GM12878 (cell line): ENCODE measurements at regions not wholly inside any gene's neighbourhood (a gene's known extent, or its start where the extent isn't known, plus 50 kb on each side); places are given as distances from the start of the nearest gene placed in this dataset.

ENCODE experiments used
- ATAC-seq: fragments of 200-7000 bp; cut with Tn5 transposase; 3 replicates; pipeline ENCODE4 v1.9.1; 2020; ENCODE audit warnings: mild to moderate bottlenecking, moderate library complexity
- BruUV-seq: library from RNA; stranded (reverse); fragments of 400-500 nt; replicated peaks from 2 replicates; lab custom pipeline; 2021; lab: Mats Ljungman, UMichigan
- CTCF ChIA-PET: fragments of 300-600 bp; sonication (Branson Sonifier 250); formaldehyde crosslinking; extraction: SDS; loops from one replicate; lab custom pipeline; 2021; ENCODE audit warnings: inconsistent platforms; lab: Yijun Ruan, JAX
- POLR2A ChIA-PET: fragments of 350-600 bp; formaldehyde crosslinking; extraction: SDS; loops from one replicate; lab custom pipeline; 2021; ENCODE audit warnings: inconsistent platforms; lab: Charles Lee
- RAD21 ChIA-PET: fragments of 300-600 bp; sonication (Branson Sonifier 250); formaldehyde crosslinking; loops from one replicate; lab custom pipeline; 2023; ENCODE audit warnings: antibody characterized with exemption; ENCODE audit not compliant: unreplicated experiment; lab: Charles Lee
- SMC1A ChIA-PET: fragments of 300-600 bp; sonication (Branson Sonifier 250); formaldehyde crosslinking; loops from one replicate; lab custom pipeline; 2023; ENCODE audit not compliant: unreplicated experiment, uncharacterized antibody; lab: Charles Lee
- DNase-seq: peaks from one replicate; pipeline ENCODE4 v3.0.0-alpha.2; 2011; ENCODE audit warnings: low read depth, low spot score
- FAIRE-seq: peaks from 3 replicates; lab custom pipeline; 2011; peaks lifted over from hg19 to GRCh38; lab: Jason Lieb, UNC
- H2AFZ ChIP-seq: 2 replicates; pipeline ENCODE4 v1.6.0; 2011; ENCODE audit warnings: low read depth, low read length, control low read depth; ENCODE audit not compliant: control insufficient read depth
- H3K27ac ChIP-seq: 2 replicates; pipeline ENCODE4 v1.5.1; 2011; ENCODE audit warnings: control low read depth; ENCODE audit not compliant: control insufficient read depth, insufficient read depth
- H3K27me3 ChIP-seq, 2 experiments: replicated peaks in 1 of 2; 2 replicates each; pipeline versions ENCODE4 v1.6.0 to v1.6.1; 2011; ENCODE audit warnings: low read length in 1 of 2; ENCODE audit not compliant: control insufficient read depth in 2 of 2, insufficient read depth in 2 of 2
- H3K36me3 ChIP-seq, 2 experiments: 2 replicates each; pipeline ENCODE4 v1.5.1; 2011; ENCODE audit warnings: low read length in 1 of 2; ENCODE audit not compliant: control insufficient read depth in 2 of 2, insufficient read depth in 2 of 2
- H3K4me1 ChIP-seq: 2 replicates; pipeline ENCODE4 v1.6.1; 2011; ENCODE audit warnings: mild to moderate bottlenecking, low read length, moderate library complexity, mixed read lengths; ENCODE audit not compliant: control insufficient read depth, insufficient read depth
- H3K4me2 ChIP-seq: 2 replicates; pipeline ENCODE4 v1.6.0; 2011; ENCODE audit warnings: control low read depth; ENCODE audit not compliant: control insufficient read depth, insufficient read depth
- H3K4me3 ChIP-seq: fragments of 200-600 bp; sonication (generic); 2 replicates; pipeline ENCODE4 v1.5.1; 2016
- H3K79me2 ChIP-seq: 2 replicates; pipeline ENCODE4 v1.6.0; 2011; ENCODE audit warnings: low read length; ENCODE audit not compliant: control insufficient read depth, insufficient read depth
- H3K9ac ChIP-seq: 2 replicates; pipeline ENCODE4 v1.8.0; 2011; ENCODE audit warnings: low read length, control low read depth, mixed read lengths; ENCODE audit not compliant: control insufficient read depth, insufficient read depth
- H3K9me3 ChIP-seq: replicated peaks from 3 replicates; pipeline ENCODE4 v1.5.1; 2011; ENCODE audit warnings: mild to moderate bottlenecking, low read length; ENCODE audit not compliant: control insufficient read depth, insufficient read depth
- H4K20me1 ChIP-seq: 2 replicates; pipeline ENCODE4 v1.6.0; 2011; ENCODE audit not compliant: control insufficient read depth, insufficient read depth
- BCL11A ChIP-seq: IDR thresholded peaks from 2 replicates; pipeline ENCODE4 v1.6.1; 2011; ENCODE audit warnings: low read depth, low read length
- CBX3 ChIP-seq: fragments of 200-600 bp; sonication (generic); IDR thresholded peaks from 2 replicates; pipeline ENCODE4 v1.6.1; 2016; ENCODE audit warnings: low read depth, borderline replicate concordance
- CHD4 ChIP-seq: fragments of 200-600 bp; sonication (generic); IDR thresholded peaks from 2 replicates; pipeline ENCODE4 v1.6.1; 2016; ENCODE audit warnings: mild to moderate bottlenecking
- EED ChIP-seq: sonication (generic); IDR thresholded peaks from 2 replicates; pipeline ENCODE4 v1.6.1; 2016; ENCODE audit warnings: antibody characterized with exemption, low read depth
- ETV6 ChIP-seq, 2 experiments: fragments of 450-650 bp in 1 of 2; IDR thresholded peaks in 1 of 2; conservative IDR thresholded peaks in 1 of 2; 2 replicates each; pipeline ENCODE4 v1.6.1; 2014; ENCODE audit warnings: antibody characterized with exemption in 1 of 2, borderline replicate concordance in 1 of 2, low read depth in 1 of 2, mild to moderate bottlenecking in 1 of 2, moderate library complexity in 1 of 2
- IKZF1 ChIP-seq: fragments of 450-650 bp; conservative IDR thresholded peaks from 2 replicates; pipeline ENCODE4 v1.6.1; 2017; ENCODE audit warnings: antibody characterized with exemption, mild to moderate bottlenecking
- IRF5 ChIP-seq: fragments of 450-650 bp; IDR thresholded peaks from 2 replicates; pipeline ENCODE4 v1.6.1; 2017; ENCODE audit warnings: borderline replicate concordance
- MAX ChIP-seq: IDR thresholded peaks from 2 replicates; pipeline ENCODE4 v1.6.1; 2012; ENCODE audit warnings: low read depth, low read length, improper control_type of control experiment
- MLLT1 ChIP-seq: fragments of 450-650 bp; IDR thresholded peaks from 2 replicates; pipeline ENCODE4 v1.6.1; 2016; ENCODE audit warnings: mild to moderate bottlenecking
- NBN ChIP-seq: fragments of 450-650 bp; IDR thresholded peaks from 2 replicates; pipeline ENCODE4 v1.6.1; 2016
- PML ChIP-seq: IDR thresholded peaks from 2 replicates; pipeline ENCODE4 v1.6.1; 2012; ENCODE audit warnings: low read length, inconsistent platforms
- RBBP5 ChIP-seq: fragments of 200-600 bp; sonication (generic); conservative IDR thresholded peaks from 2 replicates; pipeline ENCODE4 v1.6.1; 2016
- ZBED1 ChIP-seq: IDR thresholded peaks from 2 replicates; pipeline ENCODE4 v1.6.1; 2016; ENCODE audit warnings: borderline replicate concordance
- in situ Hi-C: fragments of 300-500 bp; cut with MboI; formaldehyde crosslinking; loops from 9 replicates; pipeline ENCODE4 v1.14.3; 2018; ENCODE audit warnings: mixed read lengths
- intact Hi-C: fragments of 100-400 bp; cut with micrococcal nuclease; formaldehyde crosslinking; loops from one replicate; pipeline ENCODE4 v1.14.2; 2022; ENCODE audit not compliant: unreplicated experiment

GRCh38 chr9:97753364-97753763 is 56.2 kb upstream of the XPA start:
- no peak overlapping the region for H3K4me3 ChIP-seq
- no peaks in the 10 kb centered on the region for H3K36me3 ChIP-seq
- ChIA-PET POLR2A (no interaction called here), CTCF (interaction anchor here (1.1 kb wide), 1 partner anchor 9 kb away, joined by 3 read pairs; no protein-coding TSS in a partner anchor), RAD21 (no interaction called here), SMC1A (interaction anchor here (0.6 to 1.6 kb wide), 2 partner anchors 113 to 148 kb away, joined by 3 to 5 read pairs; no protein-coding TSS in a partner anchor)
- FAIRE-seq = no peak
- TF ChIP-seq PML (no peak), ZBED1 (no peak), NBN (no peak), IRF5 (no peak), IKZF1 (no peak), BCL11A (no peak), RBBP5 (no peak), MAX (no peak), CBX3 (no peak), ETV6 (conservative IDR thresholded peaks at IDR 0.05 in 1 of 2, IDR thresholded peaks at IDR 0.05 in 1 of 2; ENCODE audit: borderline replicate concordance in 1 of 2, low read depth in 1 of 2) (no peak), CHD4 (no peak), MLLT1 (no peak), EED (no peak)
- peaks cover 0 to 2% of the 10 kb centered on the region in 2 experiments; a peak in 1 of 4 replicates for H3K27me3 ChIP-seq
- no peak for DNase-seq
- H3K27ac ChIP-seq = no peak overlapping the region
- H3K9me3 ChIP-seq = no peaks in the 10 kb centered on the region
- no peak overlapping the region for H3K9ac ChIP-seq
- no peaks in the 10 kb centered on the region for H3K4me1 ChIP-seq
- no peak overlapping the region for H3K4me2 ChIP-seq
- no peak for ATAC-seq
- in situ Hi-C loops (no loop called here), intact Hi-C loops (no loop called here)
- H4K20me1 ChIP-seq = no peaks in the 10 kb centered on the region
- no peak overlapping the region for H2AFZ ChIP-seq
- BruUV-seq = no TSS peak
- no peaks in the 10 kb centered on the region for H3K79me2 ChIP-seq
